ENCODE measurements at regions not wholly inside any gene's neighbourhood (a gene's known extent, or its start where the extent isn't known, plus 50 kb on each side); places are given as distances from the start of the nearest gene placed in this dataset.

DNA sequence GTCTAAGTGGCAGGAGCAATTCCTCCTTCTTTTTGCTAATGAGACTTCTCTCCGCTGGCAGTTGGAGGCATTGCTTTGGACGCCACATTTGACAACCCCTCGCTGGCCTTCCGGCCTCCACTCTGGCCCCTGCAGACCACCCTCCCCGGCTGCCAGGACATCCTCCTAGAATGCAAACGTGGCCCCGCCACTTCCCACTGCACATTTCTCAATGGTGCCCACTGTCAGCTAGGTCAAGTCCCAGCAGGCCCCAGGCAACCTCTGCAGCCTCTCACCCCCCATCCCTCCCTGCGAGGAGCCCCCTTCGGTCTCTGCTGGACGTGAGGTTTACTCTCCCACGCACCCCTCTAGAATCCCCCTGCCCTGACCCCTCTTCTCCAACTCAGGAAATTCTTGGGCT, 250.3 kb downstream of the FOXL1 start:
- Histone ChIP-seq H4K20me1 (ENCODE audit: insufficient read depth, low read length) (no peaks in the 10 kb centered on the region), H3K9ac (ENCODE audit: low read length) (no peak overlapping the region), H3K27me3 (replicated peaks; ENCODE audit: insufficient read depth, low read length) (peaks cover 56% of the 10 kb centered on the region), H3K4me1 (ENCODE audit: low read length) (no peaks in the 10 kb centered on the region), H3K4me3 (ENCODE audit: low read length) (no peak overlapping the region), H3F3A (ENCODE audit: insufficient read depth, low read length) (no peaks in the 10 kb centered on the region), H3K9me3 (replicated peaks; ENCODE audit: insufficient read depth, low read length) (no peaks in the 10 kb centered on the region), H3K4me2 (ENCODE audit: low read depth, low read length) (no peak overlapping the region), H2AFZ (ENCODE audit: low read length) (no peak overlapping the region), H3K79me2 (ENCODE audit: low read length) (no peaks in the 10 kb centered on the region), H3K27ac (ENCODE audit: low read length) (no peak overlapping the region), H3K9me2 (replicated peaks; ENCODE audit: insufficient read depth, low read length) (no peaks in the 10 kb centered on the region), H3K36me3 (replicated peaks; ENCODE audit: insufficient read depth, low read length) (no peaks in the 10 kb centered on the region)
- no peak for DNase-seq
- TF ChIP-seq EZH2phosphoT487 (IDR thresholded peaks at IDR 0.05; ENCODE audit: low read length) (no peak), CTCF (IDR thresholded peaks at IDR 0.05; ENCODE audit: low read length) (no peak), EZH2 (optimal IDR thresholded peaks at IDR 0.05; ENCODE audit: low read depth, low read length) (no peak)

DNA sequence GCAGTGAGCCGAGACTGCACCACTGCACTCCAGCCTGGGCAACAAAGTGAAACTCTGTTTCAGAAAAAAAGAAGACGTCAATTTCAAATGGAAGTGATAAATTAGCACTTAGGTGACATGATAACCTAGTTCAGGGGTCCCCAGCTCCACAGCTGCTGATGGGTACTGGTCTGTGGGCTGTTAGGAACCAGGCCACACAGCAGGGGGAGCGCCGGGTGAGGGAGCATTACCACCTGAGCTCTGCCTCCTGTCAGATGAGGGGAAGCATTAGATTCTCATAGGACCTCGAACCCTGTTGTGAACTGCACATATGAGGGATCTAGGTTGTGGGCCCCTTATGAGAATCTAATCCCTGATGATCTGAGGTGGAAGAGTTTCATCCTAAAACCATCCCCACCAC, 253.0 kb downstream of the FOXL1 start:
- no peaks in the 10 kb centered on the region for H3K9me3 ChIP-seq (replicated peaks; ENCODE audit: insufficient read depth, low read length)
- H3K79me2 ChIP-seq (ENCODE audit: low read length): no peaks in the 10 kb centered on the region
- no peaks in the 10 kb centered on the region for H3K4me1 ChIP-seq (ENCODE audit: low read length)
- H4K20me1 ChIP-seq (ENCODE audit: insufficient read depth, low read length): no peaks in the 10 kb centered on the region
- no peaks in the 10 kb centered on the region for H3K9me2 ChIP-seq (replicated peaks; ENCODE audit: insufficient read depth, low read length)
- TF ChIP-seq EZH2 (optimal IDR thresholded peaks at IDR 0.05; ENCODE audit: low read depth, low read length) (no peak), CTCF (IDR thresholded peaks at IDR 0.05; ENCODE audit: low read length) (no peak), EZH2phosphoT487 (IDR thresholded peaks at IDR 0.05; ENCODE audit: low read length) (no peak)
- H3K9ac ChIP-seq (ENCODE audit: low read length): no peak overlapping the region
- H3K4me3 ChIP-seq (ENCODE audit: low read length): no peak overlapping the region
- no peak overlapping the region for H3K4me2 ChIP-seq (ENCODE audit: low read depth, low read length)
- DNase-seq: no peak
- no peak overlapping the region for H3K27ac ChIP-seq (ENCODE audit: low read length)
- H3K27me3 ChIP-seq (replicated peaks; ENCODE audit: insufficient read depth, low read length): peaks cover 64% of the 10 kb centered on the region
- H3K36me3 ChIP-seq (replicated peaks; ENCODE audit: insufficient read depth, low read length): no peaks in the 10 kb centered on the region
- H3F3A ChIP-seq (ENCODE audit: insufficient read depth, low read length): no peaks in the 10 kb centered on the region
- H2AFZ ChIP-seq (ENCODE audit: low read length): no peak overlapping the region

DNA sequence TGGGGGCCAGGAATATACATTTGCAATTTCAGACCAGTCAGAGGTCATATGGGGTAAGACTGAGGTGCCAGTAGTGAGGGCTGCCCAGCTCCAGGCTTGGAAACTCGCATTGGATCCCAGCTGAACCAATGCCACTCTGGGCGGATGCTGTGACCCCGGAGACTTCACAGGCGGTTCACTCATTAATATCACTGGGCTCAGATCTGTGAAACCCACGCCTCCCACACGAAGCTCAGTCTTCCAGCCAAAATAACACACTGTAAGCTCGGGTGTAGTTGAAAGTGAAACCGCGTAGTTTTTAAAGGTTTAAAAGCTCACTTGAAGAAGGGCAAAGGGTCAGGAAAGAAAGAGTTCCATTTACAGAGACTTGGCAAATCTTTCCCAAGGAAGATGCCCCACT, 254.8 kb downstream of the FOXL1 start:
- Histone ChIP-seq H3F3A (ENCODE audit: insufficient read depth, low read length) (no peaks in the 10 kb centered on the region), H4K20me1 (ENCODE audit: insufficient read depth, low read length) (no peaks in the 10 kb centered on the region), H3K9ac (ENCODE audit: low read length) (no peak overlapping the region), H2AFZ (ENCODE audit: low read length) (no peak overlapping the region), H3K4me1 (ENCODE audit: low read length) (no peaks in the 10 kb centered on the region), H3K9me3 (replicated peaks; ENCODE audit: insufficient read depth, low read length) (no peaks in the 10 kb centered on the region), H3K9me2 (replicated peaks; ENCODE audit: insufficient read depth, low read length) (no peaks in the 10 kb centered on the region), H3K36me3 (replicated peaks; ENCODE audit: insufficient read depth, low read length) (no peaks in the 10 kb centered on the region), H3K27ac (ENCODE audit: low read length) (no peak overlapping the region), H3K79me2 (ENCODE audit: low read length) (no peaks in the 10 kb centered on the region), H3K27me3 (replicated peaks; ENCODE audit: insufficient read depth, low read length) (peaks cover 61% of the 10 kb centered on the region), H3K4me2 (ENCODE audit: low read depth, low read length) (peak overlapping the region; percentile 54), H3K4me3 (ENCODE audit: low read length) (no peak overlapping the region)
- DNase-seq: peak; percentile 6
- no peak for TF ChIP-seq EZH2 (optimal IDR thresholded peaks at IDR 0.05; ENCODE audit: low read depth, low read length)
- TF ChIP-seq CTCF (IDR thresholded peaks at IDR 0.05; ENCODE audit: low read length): no peak
- no peak for TF ChIP-seq EZH2phosphoT487 (IDR thresholded peaks at IDR 0.05; ENCODE audit: low read length)
